HG03558 (cell line): ENCODE measurements at regions not wholly inside any gene's neighbourhood (a gene's known extent, or its start where the extent isn't known, plus 50 kb on each side); places are given as distances from the start of the nearest gene placed in this dataset.
"Not testable (repeated sequence)": the region's sequence is repeated elsewhere in the genome, so short reads cannot be mapped to it uniquely, and the experiment has no call there.

Experiments
- ATAC-seq: cut with Tn5 transposase; IDR thresholded peaks from one replicate; pipeline ENCODE4 v1.9.1; 2021; ENCODE audit warnings: moderate number of reproducible peaks; ENCODE audit not compliant: unreplicated experiment; ENCODE audit errors: extremely low read depth

GRCh38 chr9:108803428-108804065 is 52.2 kb downstream of the ACTL7B start:
- ATAC-seq: no peak

- ATAC-seq: no peak
Observed at GRCh38 chr9:108802967-108803366, 52.8 kb downstream of the ACTL7B start.

- no peak for ATAC-seq
Observed at GRCh38 chr9:108801949-108802348, 53.8 kb downstream of the ACTL7B start.

GRCh38 chr9:108800632-108801099 is 55.1 kb downstream of the ACTL7B start:
- no peak for ATAC-seq

GRCh38 chr9:108793573-108793972 is 62.2 kb downstream of the ACTL7B start:
- ATAC-seq: no peak

GRCh38 chr9:108789742-108790141 is 66.0 kb downstream of the ACTL7B start:
- ATAC-seq: no peak

- ATAC-seq: no peak
Observed at GRCh38 chr9:108787690-108788048, 68.1 kb downstream of the ACTL7B start.

GRCh38 chr9:108786901-108787689 is 68.7 kb downstream of the ACTL7B start:
- no peak for ATAC-seq

GRCh38 chr9:108786322-108786721 is 69.5 kb downstream of the ACTL7B start:
- no peak for ATAC-seq

GRCh38 chr9:108784998-108785397 is 70.8 kb downstream of the ACTL7B start:
- ATAC-seq: no peak

GRCh38 chr9:108783731-108784495 is 71.9 kb downstream of the ACTL7B start:
- no peak for ATAC-seq

GRCh38 chr9:108783326-108783725 is 72.5 kb downstream of the ACTL7B start:
- no peak for ATAC-seq

- ATAC-seq: no peak
Observed at GRCh38 chr9:108780942-108781734, 74.6 kb downstream of the ACTL7B start.

GRCh38 chr9:108779551-108780325 is 76.0 kb downstream of the ACTL7B start:
- ATAC-seq: no peak

GRCh38 chr9:108776920-108777639 is 78.7 kb downstream of the ACTL7B start:
- no peak for ATAC-seq

- ATAC-seq: no peak
Observed at GRCh38 chr9:108775901-108776306, 79.9 kb downstream of the ACTL7B start.

- ATAC-seq: not testable (repeated sequence)
Observed at GRCh38 chr9:108774088-108774487, 81.7 kb downstream of the ACTL7B start.

GRCh38 chr9:108772301-108772894 is 83.4 kb downstream of the ACTL7B start:
- no peak for ATAC-seq
